ENCODE measurements at regions not wholly inside any gene's neighbourhood (a gene's known extent, or its start where the extent isn't known, plus 50 kb on each side); places are given as distances from the start of the nearest gene placed in this dataset.
"Not testable (repeated sequence)": the region's sequence is repeated elsewhere in the genome, so short reads cannot be mapped to it uniquely, and the experiment has no call there.

DNA sequence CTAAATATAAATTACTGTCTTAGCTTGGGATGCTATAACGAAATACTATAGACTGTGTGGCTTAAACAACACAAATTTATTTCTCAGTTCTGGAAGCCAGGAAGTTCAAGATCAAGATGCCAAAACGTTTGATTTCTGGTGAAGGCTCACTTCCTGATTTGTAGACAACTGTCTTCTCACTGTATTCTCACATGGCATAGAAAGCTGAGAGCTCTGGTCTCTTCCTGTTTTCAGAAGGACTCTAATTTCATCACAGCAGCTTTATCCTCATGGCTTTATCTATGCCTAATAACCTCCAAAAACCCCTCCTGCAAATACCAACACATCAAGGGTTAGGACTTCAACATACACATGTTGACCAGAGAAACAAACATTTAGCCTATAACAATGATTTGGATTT, 1795.5 kb downstream of the MRPL39 start:
- no peak for FAIRE-seq
- no peak for DNase-seq (ENCODE audit: low read depth, low spot score)
- Histone ChIP-seq H3K36me3 (ENCODE audit: control insufficient read depth in 2 of 2, extremely low read depth in 1 of 2, insufficient read depth in 2 of 2, low read length in 2 of 2) (no peaks in the 10 kb centered on the region), H3K27me3 (ENCODE audit: control insufficient read depth in 2 of 2, insufficient read depth in 2 of 2, low read length in 2 of 2) (no peaks in the 10 kb centered on the region), H3K9ac (replicated peaks; ENCODE audit: extremely low read depth, insufficient read depth, low read length) (no peak overlapping the region), H3K4me3 (replicated peaks in 1 of 3; ENCODE audit: insufficient read depth in 1 of 3, low read depth in 1 of 3, low read length in 3 of 3) (no peak overlapping the region), H3K4me2 (ENCODE audit: insufficient read depth, low read length) (no peak overlapping the region), H3K4me1 (ENCODE audit: control insufficient read depth, extremely low read depth, insufficient read depth, low read length) (no peaks in the 10 kb centered on the region), H2AFZ (ENCODE audit: low read depth, low read length) (no peak overlapping the region), H4K20me1 (replicated peaks; ENCODE audit: control insufficient read depth, extremely low read depth, insufficient read depth, low read length) (no peaks in the 10 kb centered on the region), H3K79me2 (ENCODE audit: control insufficient read depth, insufficient read depth, low read length) (no peaks in the 10 kb centered on the region), H3K9me1 (replicated peaks; ENCODE audit: control insufficient read depth, extremely low read depth, insufficient read depth, low read length) (no peaks in the 10 kb centered on the region), H3K9me3 (replicated peaks; ENCODE audit: control insufficient read depth, insufficient read depth, low read length) (no peaks in the 10 kb centered on the region), H3K27ac (ENCODE audit: insufficient read depth, low read depth, low read length) (no peak overlapping the region)
- TF ChIP-seq, protein P1, sequence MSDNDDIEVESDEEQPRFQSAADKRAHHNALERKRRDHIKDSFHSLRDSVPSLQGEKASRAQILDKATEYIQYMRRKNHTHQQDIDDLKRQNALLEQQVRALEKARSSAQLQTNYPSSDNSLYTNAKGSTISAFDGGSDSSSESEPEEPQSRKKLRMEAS (IDR thresholded peaks at IDR 0.05; ENCODE audit: insufficient read depth, insufficient read length) = no peak
- TF ChIP-seq POLR2AphosphoS5 (IDR thresholded peaks at IDR 0.05; ENCODE audit: insufficient read depth, low read depth, low read length) = no peak
- BruUV-seq (replicated peaks) = no TSS peak
- ChIA-PET POLR2A (no interaction called here), CTCF (no interaction called here)
- dilution Hi-C loops (cut with MboI; ENCODE audit: extremely low pct_ligation_motif_present, low sequenced_read_pairs) = no loop called here
- intact Hi-C loops (cut with micrococcal nuclease) = no loop called here

GRCh38 chr21:23809573-23809972, 1797.7 kb downstream of the MRPL39 start:
- no peaks in the 10 kb centered on the region for H3K79me2 ChIP-seq (ENCODE audit: control insufficient read depth, insufficient read depth, low read length)
- no TSS peak for BruUV-seq (replicated peaks)
- H2AFZ ChIP-seq (ENCODE audit: low read depth, low read length) = no peak overlapping the region
- TF ChIP-seq POLR2AphosphoS5 (IDR thresholded peaks at IDR 0.05; ENCODE audit: insufficient read depth, low read depth, low read length) (no peak), JUN (IDR thresholded peaks at IDR 0.05; ENCODE audit: borderline replicate concordance, insufficient read depth, insufficient read length, low read depth) (no peak), POLR2A (IDR thresholded peaks at IDR 0.05; ENCODE audit: low read depth, low read length) (no peak), MYC (IDR thresholded peaks at IDR 0.05; ENCODE audit: low read depth, low read length) (no peak), FOS (IDR thresholded peaks at IDR 0.05; ENCODE audit: borderline replicate concordance, insufficient read depth, low read length) (no peak), EZH2 (IDR thresholded peaks at IDR 0.05; ENCODE audit: borderline replicate concordance, low read depth, low read length, severe bottlenecking) (no peak), GATA2 (IDR thresholded peaks at IDR 0.05; ENCODE audit: insufficient read depth, insufficient read length, low read depth, low read length) (no peak)
- TF ChIP-seq, protein P1 (IDR thresholded peaks at IDR 0.05; ENCODE audit: insufficient read depth, insufficient read length) = no peak
- TF ChIP-seq, protein P2, sequence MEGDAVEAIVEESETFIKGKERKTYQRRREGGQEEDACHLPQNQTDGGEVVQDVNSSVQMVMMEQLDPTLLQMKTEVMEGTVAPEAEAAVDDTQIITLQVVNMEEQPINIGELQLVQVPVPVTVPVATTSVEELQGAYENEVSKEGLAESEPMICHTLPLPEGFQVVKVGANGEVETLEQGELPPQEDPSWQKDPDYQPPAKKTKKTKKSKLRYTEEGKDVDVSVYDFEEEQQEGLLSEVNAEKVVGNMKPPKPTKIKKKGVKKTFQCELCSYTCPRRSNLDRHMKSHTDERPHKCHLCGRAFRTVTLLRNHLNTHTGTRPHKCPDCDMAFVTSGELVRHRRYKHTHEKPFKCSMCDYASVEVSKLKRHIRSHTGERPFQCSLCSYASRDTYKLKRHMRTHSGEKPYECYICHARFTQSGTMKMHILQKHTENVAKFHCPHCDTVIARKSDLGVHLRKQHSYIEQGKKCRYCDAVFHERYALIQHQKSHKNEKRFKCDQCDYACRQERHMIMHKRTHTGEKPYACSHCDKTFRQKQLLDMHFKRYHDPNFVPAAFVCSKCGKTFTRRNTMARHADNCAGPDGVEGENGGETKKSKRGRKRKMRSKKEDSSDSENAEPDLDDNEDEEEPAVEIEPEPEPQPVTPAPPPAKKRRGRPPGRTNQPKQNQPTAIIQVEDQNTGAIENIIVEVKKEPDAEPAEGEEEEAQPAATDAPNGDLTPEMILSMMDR (IDR thresholded peaks at IDR 0.05; ENCODE audit: extremely low read depth in 1 of 2, insufficient read depth in 1 of 2, low read depth in 1 of 2, low read length in 2 of 2) = no peak
- DNase-seq (ENCODE audit: low read depth, low spot score) (no peak), FAIRE-seq (no peak)
- POLR2A ChIA-PET = no interaction called here
- H3K9ac ChIP-seq (replicated peaks; ENCODE audit: extremely low read depth, insufficient read depth, low read length) = no peak overlapping the region
- H3K9me1 ChIP-seq (replicated peaks; ENCODE audit: control insufficient read depth, extremely low read depth, insufficient read depth, low read length) = no peaks in the 10 kb centered on the region
- H3K27ac ChIP-seq (ENCODE audit: insufficient read depth, low read depth, low read length) = no peak overlapping the region
- H3K4me2 ChIP-seq (ENCODE audit: insufficient read depth, low read length) = no peak overlapping the region
- no peaks in the 10 kb centered on the region for H3K36me3 ChIP-seq (ENCODE audit: control insufficient read depth in 2 of 2, extremely low read depth in 1 of 2, insufficient read depth in 2 of 2, low read length in 2 of 2)
- dilution Hi-C loops (cut with MboI; ENCODE audit: extremely low pct_ligation_motif_present, low sequenced_read_pairs) = no loop called here
- no peak overlapping the region for H3K4me3 ChIP-seq (replicated peaks in 1 of 3; ENCODE audit: insufficient read depth in 1 of 3, low read depth in 1 of 3, low read length in 3 of 3)
- no peaks in the 10 kb centered on the region for H4K20me1 ChIP-seq (replicated peaks; ENCODE audit: control insufficient read depth, extremely low read depth, insufficient read depth, low read length)
- no peaks in the 10 kb centered on the region for H3K27me3 ChIP-seq (ENCODE audit: control insufficient read depth in 2 of 2, insufficient read depth in 2 of 2, low read length in 2 of 2)
- intact Hi-C loops (cut with micrococcal nuclease) = no loop called here
- no peaks in the 10 kb centered on the region for H3K9me3 ChIP-seq (replicated peaks; ENCODE audit: control insufficient read depth, insufficient read depth, low read length)
- no peaks in the 10 kb centered on the region for H3K4me1 ChIP-seq (ENCODE audit: control insufficient read depth, extremely low read depth, insufficient read depth, low read length)
- CTCF ChIA-PET = no interaction called here

DNA sequence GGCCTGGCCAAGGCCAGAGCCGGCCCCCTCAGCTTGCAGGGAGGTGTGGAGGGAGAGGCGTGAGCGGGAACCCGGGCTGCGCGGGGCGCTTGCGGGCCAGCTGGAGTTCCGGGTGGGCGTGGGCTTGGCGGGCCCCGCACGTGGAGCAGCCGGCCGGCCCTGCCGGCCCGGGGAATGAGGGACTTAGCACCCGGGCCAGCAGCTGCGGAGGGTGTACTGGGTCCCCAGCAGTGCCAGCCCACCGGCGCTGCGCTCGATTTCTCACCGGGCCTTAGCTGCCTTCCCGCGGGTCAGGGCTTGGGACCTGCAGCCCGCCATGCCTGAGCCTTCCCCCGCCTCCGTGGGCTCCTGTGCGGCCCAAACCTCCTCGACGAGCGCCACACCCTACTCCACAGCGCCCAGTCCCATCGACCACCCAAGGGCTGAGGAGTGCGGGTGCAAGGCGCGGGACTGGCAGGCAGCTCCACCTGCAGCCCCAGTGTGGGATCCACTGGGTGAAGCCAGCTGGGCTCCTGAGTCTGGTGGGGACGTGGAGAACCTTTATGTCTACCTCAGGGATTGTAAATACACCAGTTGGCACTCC, 1800.2 kb downstream of the MRPL39 start:
- H3K36me3 ChIP-seq (ENCODE audit: control insufficient read depth in 2 of 2, extremely low read depth in 1 of 2, insufficient read depth in 2 of 2, low read length in 2 of 2); H4K20me1 ChIP-seq (replicated peaks; ENCODE audit: control insufficient read depth, extremely low read depth, insufficient read depth, low read length); H3K9ac ChIP-seq (replicated peaks; ENCODE audit: extremely low read depth, insufficient read depth, low read length); H3K9me3 ChIP-seq (replicated peaks; ENCODE audit: control insufficient read depth, insufficient read depth, low read length); FAIRE-seq; H2AFZ ChIP-seq (ENCODE audit: low read depth, low read length); dilution Hi-C loops (cut with MboI; ENCODE audit: extremely low pct_ligation_motif_present, low sequenced_read_pairs); H3K79me2 ChIP-seq (ENCODE audit: control insufficient read depth, insufficient read depth, low read length); H3K4me3 ChIP-seq (replicated peaks in 1 of 3; ENCODE audit: insufficient read depth in 1 of 3, low read depth in 1 of 3, low read length in 3 of 3); POLR2A ChIA-PET; H3K9me1 ChIP-seq (replicated peaks; ENCODE audit: control insufficient read depth, extremely low read depth, insufficient read depth, low read length); H3K4me2 ChIP-seq (ENCODE audit: insufficient read depth, low read length); H3K27ac ChIP-seq (ENCODE audit: insufficient read depth, low read depth, low read length); intact Hi-C loops (cut with micrococcal nuclease); CTCF ChIA-PET; H3K27me3 ChIP-seq (ENCODE audit: control insufficient read depth in 2 of 2, insufficient read depth in 2 of 2, low read length in 2 of 2); BruUV-seq (replicated peaks); DNase-seq (ENCODE audit: low read depth, low spot score); H3K4me1 ChIP-seq (ENCODE audit: control insufficient read depth, extremely low read depth, insufficient read depth, low read length): not testable (repeated sequence)

Data from endothelial cell of umbilical vein (primary cell).